Panc1 (cell line): ENCODE measurements at regions not wholly inside any gene's neighbourhood (a gene's known extent, or its start where the extent isn't known, plus 50 kb on each side); places are given as distances from the start of the nearest gene placed in this dataset.

Experiments
- POLR2AphosphoS5 ChIP-seq: IDR thresholded peaks from 2 replicates; pipeline ENCODE4 v1.6.1; 2012; ENCODE audit warnings: mild to moderate bottlenecking, low read depth, low read length, moderate library complexity
- TF ChIP-seq, protein P1 (sequence below): fragments of 450-650 bp; IDR thresholded peaks from 2 replicates; pipeline ENCODE4 v1.5.1; 2017; ENCODE audit warnings: mild to moderate bottlenecking
- TF ChIP-seq, protein P2 (sequence below), 2 experiments: IDR thresholded peaks; 2 replicates each; pipeline ENCODE4 v1.6.1; 2011 to 2012; ENCODE audit warnings: low read depth in 2 of 2, control low read depth in 1 of 2, low read length in 1 of 2, mild to moderate bottlenecking in 1 of 2, moderate library complexity in 1 of 2; ENCODE audit not compliant: insufficient read depth in 1 of 2

DNA sequence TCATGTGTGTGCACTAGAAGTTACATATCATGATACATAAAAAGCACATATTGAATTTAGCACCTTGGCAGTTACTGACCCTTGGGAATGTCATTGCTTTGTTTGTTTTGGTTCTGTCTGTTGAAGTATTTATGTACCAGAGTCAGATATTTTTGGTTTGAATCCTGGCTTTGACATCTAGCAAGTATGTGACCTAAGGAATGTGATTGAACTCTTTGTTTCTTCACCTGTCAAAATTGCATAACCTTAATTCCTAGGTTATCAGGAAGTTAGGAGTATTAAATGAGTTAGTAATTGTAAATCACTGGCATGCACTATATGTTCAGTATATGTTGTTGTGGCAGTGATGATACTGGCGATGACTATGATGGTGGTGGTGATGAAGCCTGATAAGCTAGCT lies 1003.5 kb upstream of the NRXN1 start:
- no peak for TF ChIP-seq POLR2AphosphoS5
- TF ChIP-seq, protein P1, sequence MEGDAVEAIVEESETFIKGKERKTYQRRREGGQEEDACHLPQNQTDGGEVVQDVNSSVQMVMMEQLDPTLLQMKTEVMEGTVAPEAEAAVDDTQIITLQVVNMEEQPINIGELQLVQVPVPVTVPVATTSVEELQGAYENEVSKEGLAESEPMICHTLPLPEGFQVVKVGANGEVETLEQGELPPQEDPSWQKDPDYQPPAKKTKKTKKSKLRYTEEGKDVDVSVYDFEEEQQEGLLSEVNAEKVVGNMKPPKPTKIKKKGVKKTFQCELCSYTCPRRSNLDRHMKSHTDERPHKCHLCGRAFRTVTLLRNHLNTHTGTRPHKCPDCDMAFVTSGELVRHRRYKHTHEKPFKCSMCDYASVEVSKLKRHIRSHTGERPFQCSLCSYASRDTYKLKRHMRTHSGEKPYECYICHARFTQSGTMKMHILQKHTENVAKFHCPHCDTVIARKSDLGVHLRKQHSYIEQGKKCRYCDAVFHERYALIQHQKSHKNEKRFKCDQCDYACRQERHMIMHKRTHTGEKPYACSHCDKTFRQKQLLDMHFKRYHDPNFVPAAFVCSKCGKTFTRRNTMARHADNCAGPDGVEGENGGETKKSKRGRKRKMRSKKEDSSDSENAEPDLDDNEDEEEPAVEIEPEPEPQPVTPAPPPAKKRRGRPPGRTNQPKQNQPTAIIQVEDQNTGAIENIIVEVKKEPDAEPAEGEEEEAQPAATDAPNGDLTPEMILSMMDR, result no peak
- TF ChIP-seq, protein P2, sequence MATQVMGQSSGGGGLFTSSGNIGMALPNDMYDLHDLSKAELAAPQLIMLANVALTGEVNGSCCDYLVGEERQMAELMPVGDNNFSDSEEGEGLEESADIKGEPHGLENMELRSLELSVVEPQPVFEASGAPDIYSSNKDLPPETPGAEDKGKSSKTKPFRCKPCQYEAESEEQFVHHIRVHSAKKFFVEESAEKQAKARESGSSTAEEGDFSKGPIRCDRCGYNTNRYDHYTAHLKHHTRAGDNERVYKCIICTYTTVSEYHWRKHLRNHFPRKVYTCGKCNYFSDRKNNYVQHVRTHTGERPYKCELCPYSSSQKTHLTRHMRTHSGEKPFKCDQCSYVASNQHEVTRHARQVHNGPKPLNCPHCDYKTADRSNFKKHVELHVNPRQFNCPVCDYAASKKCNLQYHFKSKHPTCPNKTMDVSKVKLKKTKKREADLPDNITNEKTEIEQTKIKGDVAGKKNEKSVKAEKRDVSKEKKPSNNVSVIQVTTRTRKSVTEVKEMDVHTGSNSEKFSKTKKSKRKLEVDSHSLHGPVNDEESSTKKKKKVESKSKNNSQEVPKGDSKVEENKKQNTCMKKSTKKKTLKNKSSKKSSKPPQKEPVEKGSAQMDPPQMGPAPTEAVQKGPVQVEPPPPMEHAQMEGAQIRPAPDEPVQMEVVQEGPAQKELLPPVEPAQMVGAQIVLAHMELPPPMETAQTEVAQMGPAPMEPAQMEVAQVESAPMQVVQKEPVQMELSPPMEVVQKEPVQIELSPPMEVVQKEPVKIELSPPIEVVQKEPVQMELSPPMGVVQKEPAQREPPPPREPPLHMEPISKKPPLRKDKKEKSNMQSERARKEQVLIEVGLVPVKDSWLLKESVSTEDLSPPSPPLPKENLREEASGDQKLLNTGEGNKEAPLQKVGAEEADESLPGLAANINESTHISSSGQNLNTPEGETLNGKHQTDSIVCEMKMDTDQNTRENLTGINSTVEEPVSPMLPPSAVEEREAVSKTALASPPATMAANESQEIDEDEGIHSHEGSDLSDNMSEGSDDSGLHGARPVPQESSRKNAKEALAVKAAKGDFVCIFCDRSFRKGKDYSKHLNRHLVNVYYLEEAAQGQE (IDR thresholded peaks at IDR 0.05; ENCODE audit: insufficient read depth in 1 of 2, low read depth in 2 of 2, low read length in 1 of 2), result no peak
